GM21529 (cell line): ENCODE measurements at regions not wholly inside any gene's neighbourhood (a gene's known extent, or its start where the extent isn't known, plus 50 kb on each side); places are given as distances from the start of the nearest gene placed in this dataset.
"Not testable (repeated sequence)": the region's sequence is repeated elsewhere in the genome, so short reads cannot be mapped to it uniquely, and the experiment has no call there.

Experiments used
- ATAC-seq: cut with Tn5 transposase; IDR thresholded peaks from one replicate; pipeline ENCODE4 v1.9.1; 2021; ENCODE audit not compliant: unreplicated experiment

DNA sequence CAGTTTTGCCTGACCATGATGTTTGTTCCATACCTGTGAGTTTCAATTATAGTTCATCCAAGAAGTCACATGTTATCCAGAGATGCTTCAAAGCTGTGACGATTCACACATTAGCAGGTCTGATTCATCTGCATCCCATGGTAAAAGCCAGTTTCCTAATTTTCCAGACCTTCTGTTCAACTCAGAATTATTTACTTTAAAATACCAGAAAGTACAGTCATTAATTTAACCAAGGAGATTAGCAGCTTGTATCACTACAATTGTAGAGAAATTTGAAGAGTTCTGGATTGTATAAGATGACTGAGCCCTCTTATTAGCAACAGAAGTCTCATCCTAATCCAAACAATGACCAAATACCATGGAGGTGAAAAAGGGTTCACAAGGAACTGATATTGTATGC lies 76.1 kb upstream of the THBS1 start:
- ATAC-seq = no peak

GRCh38 chr15:39506146-39506545 lies 74.7 kb upstream of the THBS1 start:
- ATAC-seq = no peak

GRCh38 chr15:39508536-39508935 lies 72.3 kb upstream of the THBS1 start:
- ATAC-seq = no peak

- no peak for ATAC-seq
Measured at GRCh38 chr15:39510001-39510701, 70.7 kb upstream of the THBS1 start.

- ATAC-seq = no peak
Measured at GRCh38 chr15:39511000-39511915, 69.6 kb upstream of the THBS1 start.

DNA sequence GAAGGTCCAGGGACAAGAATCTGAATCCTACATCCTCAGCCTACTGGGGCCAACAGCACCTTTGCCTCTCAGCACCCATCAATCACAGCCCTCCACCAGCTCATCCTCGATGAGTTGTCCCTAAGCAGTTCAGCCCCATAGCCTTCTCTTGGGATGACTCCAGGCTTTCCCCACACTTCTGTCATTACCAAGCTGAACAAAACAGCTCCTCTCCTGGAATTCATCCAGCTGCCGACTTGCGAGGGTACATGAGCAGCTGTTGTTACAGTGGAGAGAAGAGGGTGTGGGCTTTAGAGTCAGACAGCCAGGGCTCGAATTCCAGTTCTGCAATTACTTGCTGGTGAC lies 69.0 kb upstream of the THBS1 start:
- no peak for ATAC-seq

DNA sequence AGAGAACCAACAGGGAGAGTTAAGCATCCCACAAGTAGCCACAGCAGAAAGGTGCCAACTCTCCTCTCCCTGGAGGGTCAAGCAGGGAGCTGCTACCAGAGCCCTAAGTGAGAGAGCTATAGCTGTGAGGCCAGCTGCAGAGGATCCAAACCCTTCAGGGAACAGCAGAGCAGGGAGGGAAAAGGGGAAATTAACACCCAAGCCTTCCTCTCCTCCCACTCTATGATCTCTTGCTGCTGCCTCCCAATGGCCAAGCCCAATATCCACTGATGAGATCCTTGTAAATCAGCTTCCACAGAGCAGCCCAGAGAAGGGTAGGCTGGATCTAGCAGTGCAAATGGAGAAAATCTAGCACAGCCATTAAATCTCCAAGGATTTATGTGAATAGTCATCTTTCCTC lies 68.2 kb upstream of the THBS1 start:
- ATAC-seq = no peak

GRCh38 chr15:39513936-39514335 lies 66.9 kb upstream of the THBS1 start:
- no peak for ATAC-seq

- ATAC-seq = no peak
Measured at GRCh38 chr15:39514933-39515332, 65.9 kb upstream of the THBS1 start.

DNA sequence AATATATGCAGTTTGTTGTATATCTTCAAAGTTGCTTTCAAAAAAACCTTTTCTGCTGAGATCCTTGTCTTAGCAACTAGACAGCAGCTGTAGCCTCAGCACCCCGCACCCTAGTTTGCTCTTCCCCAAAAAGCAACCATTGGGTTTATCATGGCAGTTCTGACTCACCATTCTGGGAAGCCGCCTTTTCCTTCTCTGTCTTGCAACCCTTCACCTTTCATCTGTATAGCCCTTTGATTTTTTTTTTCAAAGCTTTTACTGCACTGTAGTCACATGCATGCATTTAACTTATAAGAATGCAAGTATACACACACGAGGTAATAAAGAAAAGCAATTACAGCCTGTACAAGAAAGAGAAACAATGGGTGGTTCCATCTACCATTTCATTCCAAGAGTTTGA lies 65.1 kb upstream of the THBS1 start:
- ATAC-seq = no peak

GRCh38 chr15:39517122-39517855 lies 63.6 kb upstream of the THBS1 start:
- ATAC-seq = no peak

GRCh38 chr15:39523968-39524367 lies 56.9 kb upstream of the THBS1 start:
- ATAC-seq = not testable (repeated sequence)

DNA sequence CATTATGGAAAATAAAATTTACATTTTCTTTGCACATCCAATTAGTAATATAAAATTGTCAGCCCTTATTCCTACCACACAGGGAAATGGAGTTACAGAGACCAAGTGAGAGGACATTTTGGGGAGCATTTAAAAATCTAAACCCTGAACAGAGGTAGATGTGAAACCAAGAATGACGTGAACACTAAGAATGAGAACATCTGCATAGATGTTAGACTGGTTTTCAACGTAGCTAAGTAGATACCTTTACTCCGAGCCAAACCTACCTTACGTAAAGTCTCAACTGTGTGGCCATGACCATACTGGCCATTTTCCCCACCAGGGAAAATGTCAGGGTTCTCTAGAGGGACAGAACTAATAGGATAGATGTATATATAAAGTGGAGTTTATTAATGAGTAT lies 51.4 kb upstream of the THBS1 start:
- no peak for ATAC-seq

GRCh38 chr15:39530480-39531342 lies 50.2 kb upstream of the THBS1 start:
- ATAC-seq = no peak
